ENCODE measurements at regions not wholly inside any gene's neighbourhood (a gene's known extent, or its start where the extent isn't known, plus 50 kb on each side); places are given as distances from the start of the nearest gene placed in this dataset.
"Not testable (repeated sequence)": the region's sequence is repeated elsewhere in the genome, so short reads cannot be mapped to it uniquely, and the experiment has no call there.

DNA sequence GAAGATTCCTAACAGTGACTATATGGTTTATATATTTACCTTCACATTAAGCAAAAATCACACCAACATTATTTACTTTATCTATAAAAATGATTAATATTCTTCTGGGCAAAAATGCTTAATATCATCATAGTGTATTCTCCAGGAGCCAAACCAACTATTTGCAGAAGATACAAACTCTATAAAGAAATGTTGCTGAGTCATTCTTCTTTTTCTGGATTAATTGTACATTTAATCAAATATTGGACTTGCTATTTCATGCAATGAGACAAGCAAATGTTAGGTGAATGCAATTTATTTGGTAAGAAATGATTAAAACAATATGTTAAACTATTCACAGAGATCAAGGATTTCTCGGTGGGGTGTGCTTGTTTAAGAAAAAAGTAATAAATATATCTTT lies 1075.8 kb downstream of the PCDH9 start:
- H3K4me1 ChIP-seq (ENCODE audit: control insufficient read depth in 1 of 2, insufficient read depth in 2 of 2, low read length in 2 of 2), result no peaks in the 10 kb centered on the region
- H3K36me3 ChIP-seq (ENCODE audit: control insufficient read depth in 1 of 2, insufficient read depth in 2 of 2, low read length in 2 of 2), result no peaks in the 10 kb centered on the region
- no peak overlapping the region for H3K27ac ChIP-seq (ENCODE audit: low read length)
- no peak overlapping the region for H3K4me3 ChIP-seq (ENCODE audit: low read depth in 1 of 2, low read length in 2 of 2)
- no peaks in the 10 kb centered on the region for H3K9me3 ChIP-seq (ENCODE audit: control insufficient read depth in 1 of 2, low read length in 2 of 2)
- no peaks in the 10 kb centered on the region for H3K27me3 ChIP-seq (ENCODE audit: low read depth, low read length)

- Histone ChIP-seq H3K27me3 (ENCODE audit: low read depth, low read length) (no peaks in the 10 kb centered on the region), H3K27ac (ENCODE audit: low read length) (no peak overlapping the region), H3K4me3 (ENCODE audit: low read depth in 1 of 2, low read length in 2 of 2) (no peak overlapping the region), H3K9me3 (ENCODE audit: control insufficient read depth in 1 of 2, low read length in 2 of 2) (no peaks in the 10 kb centered on the region), H3K4me1 (ENCODE audit: control insufficient read depth in 1 of 2, insufficient read depth in 2 of 2, low read length in 2 of 2) (no peaks in the 10 kb centered on the region), H3K36me3 (ENCODE audit: control insufficient read depth in 1 of 2, insufficient read depth in 2 of 2, low read length in 2 of 2) (no peaks in the 10 kb centered on the region)
These were observed 1077.5 kb downstream of the PCDH9 start for GRCh38 chr13:66152596-66152995.

DNA sequence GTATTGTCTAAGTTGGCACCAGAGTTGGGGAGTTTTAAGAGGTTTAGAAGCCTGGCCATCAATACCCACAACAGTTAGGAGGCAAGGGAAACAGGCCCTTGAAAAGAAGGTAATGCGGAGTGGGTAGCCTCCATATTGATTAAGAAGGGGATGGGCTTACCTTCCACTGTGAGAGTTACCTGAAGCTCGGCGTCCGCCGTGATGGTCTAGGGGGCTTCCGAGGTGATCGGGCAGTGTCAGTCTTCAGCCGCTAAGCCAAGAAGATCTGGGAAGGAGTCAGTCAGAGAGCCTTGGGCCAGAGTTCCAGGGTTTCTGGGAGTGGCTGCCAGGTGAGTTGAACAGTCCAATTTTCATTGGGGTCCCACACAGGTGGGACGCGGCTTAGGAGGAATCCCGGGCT lies 1085.8 kb downstream of the PCDH9 start:
- H3K27me3 ChIP-seq (ENCODE audit: low read depth, low read length); H3K9me3 ChIP-seq (ENCODE audit: control insufficient read depth in 1 of 2, low read length in 2 of 2); H3K27ac ChIP-seq (ENCODE audit: low read length); H3K4me3 ChIP-seq (ENCODE audit: low read depth in 1 of 2, low read length in 2 of 2); H3K4me1 ChIP-seq (ENCODE audit: control insufficient read depth in 1 of 2, insufficient read depth in 2 of 2, low read length in 2 of 2); H3K36me3 ChIP-seq (ENCODE audit: control insufficient read depth in 1 of 2, insufficient read depth in 2 of 2, low read length in 2 of 2): not testable (repeated sequence)

GRCh38 chr13:66139701-66140100 lies 1090.4 kb downstream of the PCDH9 start:
- Histone ChIP-seq H3K4me1 (ENCODE audit: control insufficient read depth in 1 of 2, insufficient read depth in 2 of 2, low read length in 2 of 2) (no peaks in the 10 kb centered on the region), H3K4me3 (ENCODE audit: low read depth in 1 of 2, low read length in 2 of 2) (no peak overlapping the region), H3K27ac (ENCODE audit: low read length) (no peak overlapping the region), H3K36me3 (ENCODE audit: control insufficient read depth in 1 of 2, insufficient read depth in 2 of 2, low read length in 2 of 2) (no peaks in the 10 kb centered on the region), H3K27me3 (ENCODE audit: low read depth, low read length) (no peaks in the 10 kb centered on the region), H3K9me3 (ENCODE audit: control insufficient read depth in 1 of 2, low read length in 2 of 2) (no peaks in the 10 kb centered on the region)

- H3K9me3 ChIP-seq (ENCODE audit: control insufficient read depth in 1 of 2, low read length in 2 of 2), result no peaks in the 10 kb centered on the region
These were observed 1090.9 kb downstream of the PCDH9 start for GRCh38 chr13:66139250-66139649.

GRCh38 chr13:66138172-66138811 lies 1091.8 kb downstream of the PCDH9 start:
- H3K27ac ChIP-seq (ENCODE audit: low read length), result no peak overlapping the region
- no peaks in the 10 kb centered on the region for H3K4me1 ChIP-seq (ENCODE audit: control insufficient read depth in 1 of 2, insufficient read depth in 2 of 2, low read length in 2 of 2)
- H3K4me3 ChIP-seq (ENCODE audit: low read depth in 1 of 2, low read length in 2 of 2), result no peak overlapping the region
- H3K9me3 ChIP-seq (ENCODE audit: control insufficient read depth in 1 of 2, low read length in 2 of 2), result no peaks in the 10 kb centered on the region
- H3K27me3 ChIP-seq (ENCODE audit: low read depth, low read length), result no peaks in the 10 kb centered on the region
- H3K36me3 ChIP-seq (ENCODE audit: control insufficient read depth in 1 of 2, insufficient read depth in 2 of 2, low read length in 2 of 2), result no peaks in the 10 kb centered on the region

More at GRCh38 chr13:66139250-66139649, 1090.9 kb downstream of the PCDH9 start:
- H3K27me3 ChIP-seq (ENCODE audit: low read depth, low read length), result no peaks in the 10 kb centered on the region
- no peaks in the 10 kb centered on the region for H3K4me1 ChIP-seq (ENCODE audit: control insufficient read depth in 1 of 2, insufficient read depth in 2 of 2, low read length in 2 of 2)
- no peaks in the 10 kb centered on the region for H3K36me3 ChIP-seq (ENCODE audit: control insufficient read depth in 1 of 2, insufficient read depth in 2 of 2, low read length in 2 of 2)
- H3K4me3 ChIP-seq (ENCODE audit: low read depth in 1 of 2, low read length in 2 of 2), result no peak overlapping the region
- no peak overlapping the region for H3K27ac ChIP-seq (ENCODE audit: low read length)

- Histone ChIP-seq H3K36me3 (ENCODE audit: control insufficient read depth in 1 of 2, insufficient read depth in 2 of 2, low read length in 2 of 2) (no peaks in the 10 kb centered on the region), H3K4me3 (ENCODE audit: low read depth in 1 of 2, low read length in 2 of 2) (no peak overlapping the region), H3K4me1 (ENCODE audit: control insufficient read depth in 1 of 2, insufficient read depth in 2 of 2, low read length in 2 of 2) (no peaks in the 10 kb centered on the region), H3K27ac (ENCODE audit: low read length) (no peak overlapping the region), H3K27me3 (ENCODE audit: low read depth, low read length) (no peaks in the 10 kb centered on the region), H3K9me3 (ENCODE audit: control insufficient read depth in 1 of 2, low read length in 2 of 2) (no peaks in the 10 kb centered on the region)
These were observed 1092.8 kb downstream of the PCDH9 start for GRCh38 chr13:66137384-66137783.

DNA sequence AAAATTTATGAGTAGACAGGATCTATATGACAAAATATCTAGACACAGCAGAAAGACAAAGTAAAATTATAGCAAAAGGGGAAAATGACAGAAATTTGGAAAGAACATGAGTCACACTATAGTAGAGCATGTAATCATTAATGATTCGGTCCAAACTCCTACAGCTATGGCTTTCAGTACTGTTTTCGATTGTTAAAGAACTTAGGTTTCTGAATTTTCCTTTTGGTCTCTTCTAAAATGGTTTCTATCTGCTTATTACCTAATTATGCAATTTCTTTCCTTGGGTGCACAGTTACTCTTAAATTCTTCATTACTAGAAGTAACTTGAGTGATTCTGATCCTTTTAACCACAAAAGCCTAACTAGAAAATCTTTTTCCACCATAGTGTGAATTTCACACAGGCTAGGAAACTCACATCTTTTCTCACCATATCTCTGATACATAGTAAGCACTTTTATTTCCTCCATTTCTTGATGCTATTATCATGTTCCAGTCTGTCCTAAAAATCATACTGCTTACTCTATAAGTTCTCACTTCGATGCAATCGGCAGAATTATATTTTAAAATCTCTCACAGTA lies 1101.4 kb downstream of the PCDH9 start:
- no peaks in the 10 kb centered on the region for H3K4me1 ChIP-seq (ENCODE audit: control insufficient read depth in 1 of 2, insufficient read depth in 2 of 2, low read length in 2 of 2)
- H3K36me3 ChIP-seq (ENCODE audit: control insufficient read depth in 1 of 2, insufficient read depth in 2 of 2, low read length in 2 of 2), result no peaks in the 10 kb centered on the region
- H3K27me3 ChIP-seq (ENCODE audit: low read depth, low read length), result no peaks in the 10 kb centered on the region
- no peak overlapping the region for H3K27ac ChIP-seq (ENCODE audit: low read length)
- H3K9me3 ChIP-seq (ENCODE audit: control insufficient read depth in 1 of 2, low read length in 2 of 2), result no peaks in the 10 kb centered on the region
- no peak overlapping the region for H3K4me3 ChIP-seq (ENCODE audit: low read depth in 1 of 2, low read length in 2 of 2)

DNA sequence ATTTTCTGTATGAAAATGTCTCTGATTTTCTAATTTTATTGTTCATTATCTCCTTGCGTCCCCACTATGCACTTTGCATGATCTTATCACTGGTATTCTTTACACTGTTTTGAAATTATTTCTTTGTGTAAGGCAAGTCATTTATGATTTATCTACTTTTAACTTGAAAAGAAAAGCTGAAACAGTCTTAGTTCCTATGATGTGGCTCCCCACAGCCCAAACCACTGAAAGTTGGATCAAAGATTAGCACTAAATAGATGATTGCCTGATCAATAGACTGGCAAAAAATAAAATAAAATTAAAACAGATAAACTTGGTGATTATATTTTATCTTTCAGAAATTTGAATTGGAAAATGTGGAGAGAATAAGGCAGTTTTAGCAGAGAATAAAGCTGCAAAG lies 1101.9 kb downstream of the PCDH9 start:
- Histone ChIP-seq H3K4me3 (ENCODE audit: low read depth in 1 of 2, low read length in 2 of 2) (no peak overlapping the region), H3K27me3 (ENCODE audit: low read depth, low read length) (no peaks in the 10 kb centered on the region), H3K36me3 (ENCODE audit: control insufficient read depth in 1 of 2, insufficient read depth in 2 of 2, low read length in 2 of 2) (no peaks in the 10 kb centered on the region), H3K9me3 (ENCODE audit: control insufficient read depth in 1 of 2, low read length in 2 of 2) (no peaks in the 10 kb centered on the region), H3K4me1 (ENCODE audit: control insufficient read depth in 1 of 2, insufficient read depth in 2 of 2, low read length in 2 of 2) (no peaks in the 10 kb centered on the region), H3K27ac (ENCODE audit: low read length) (no peak overlapping the region)

DNA sequence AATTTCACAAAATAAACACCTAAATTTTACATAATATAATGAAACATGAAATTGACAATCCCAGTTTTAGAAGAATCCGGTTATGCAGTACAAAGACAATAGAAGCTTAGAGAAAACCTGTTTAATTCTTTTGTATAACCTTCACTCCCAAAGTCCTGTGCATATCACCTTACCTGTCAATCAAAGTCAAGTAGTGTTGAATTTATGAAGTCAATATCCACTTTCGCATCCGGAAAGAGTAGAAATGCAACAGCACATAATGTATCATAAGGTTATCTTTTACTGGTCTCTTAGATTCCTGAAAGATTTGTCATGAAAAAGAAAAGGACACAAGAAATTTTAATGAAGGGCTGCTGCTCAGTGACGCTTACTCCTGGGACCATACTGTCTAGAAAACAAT lies 1112.6 kb downstream of the PCDH9 start:
- Histone ChIP-seq H3K4me3 (ENCODE audit: low read depth in 1 of 2, low read length in 2 of 2) (no peak overlapping the region), H3K4me1 (ENCODE audit: control insufficient read depth in 1 of 2, insufficient read depth in 2 of 2, low read length in 2 of 2) (no peaks in the 10 kb centered on the region), H3K36me3 (ENCODE audit: control insufficient read depth in 1 of 2, insufficient read depth in 2 of 2, low read length in 2 of 2) (no peaks in the 10 kb centered on the region)

DNA sequence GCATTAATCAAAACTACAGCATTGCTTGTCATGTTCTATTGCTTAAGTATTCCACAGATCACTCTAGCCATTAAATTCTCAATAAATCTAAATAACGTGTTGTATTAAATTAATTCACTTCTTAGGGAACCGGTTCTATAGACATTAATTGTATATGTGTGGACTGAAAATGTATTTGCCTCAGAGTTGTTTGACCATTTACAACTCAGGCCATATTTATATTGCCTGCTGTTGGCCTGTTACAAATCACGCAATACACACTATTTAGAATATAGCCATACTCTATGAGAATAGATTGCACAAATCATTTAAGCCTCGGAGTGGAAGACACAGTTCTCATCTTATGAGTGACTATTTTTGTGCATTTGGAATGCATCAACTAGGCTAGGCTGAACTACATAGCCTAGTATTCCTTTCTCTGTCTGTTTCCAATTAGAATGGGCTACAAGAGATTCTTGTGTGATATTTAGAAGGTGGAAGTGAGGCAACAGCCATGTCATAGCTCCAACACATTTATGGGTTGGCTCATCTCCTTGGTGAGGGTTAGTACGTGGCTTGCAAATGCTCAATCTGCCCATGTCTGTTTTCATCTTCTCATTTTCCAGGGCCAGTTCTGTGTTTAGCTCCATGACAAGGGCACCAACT lies 1116.1 kb downstream of the PCDH9 start:
- H3K4me3 ChIP-seq (ENCODE audit: low read depth in 1 of 2, low read length in 2 of 2), result no peak overlapping the region
- H3K27me3 ChIP-seq (ENCODE audit: low read depth, low read length), result no peaks in the 10 kb centered on the region
- H3K4me1 ChIP-seq (ENCODE audit: control insufficient read depth in 1 of 2, insufficient read depth in 2 of 2, low read length in 2 of 2), result no peaks in the 10 kb centered on the region
- no peak overlapping the region for H3K27ac ChIP-seq (ENCODE audit: low read length)
- H3K9me3 ChIP-seq (ENCODE audit: control insufficient read depth in 1 of 2, low read length in 2 of 2), result no peaks in the 10 kb centered on the region
- H3K36me3 ChIP-seq (ENCODE audit: control insufficient read depth in 1 of 2, insufficient read depth in 2 of 2, low read length in 2 of 2), result no peaks in the 10 kb centered on the region

More for the DNA sequence above, 1112.6 kb downstream of the PCDH9 start:
- Histone ChIP-seq H3K27me3 (ENCODE audit: low read depth, low read length) (no peaks in the 10 kb centered on the region), H3K27ac (ENCODE audit: low read length) (no peak overlapping the region), H3K9me3 (ENCODE audit: control insufficient read depth in 1 of 2, low read length in 2 of 2) (no peaks in the 10 kb centered on the region)

All from muscle layer of duodenum (tissue), 2 donors.